ENCODE measurements at regions not wholly inside any gene's neighbourhood (a gene's known extent, or its start where the extent isn't known, plus 50 kb on each side); places are given as distances from the start of the nearest gene placed in this dataset.

GRCh38 chr1:115218699-115219098, 119.3 kb downstream of the NGF start:
- no peak overlapping the region for H3K27ac ChIP-seq
- H3K27me3 ChIP-seq (ENCODE audit: insufficient read depth, low read depth, severe bottlenecking), result no peaks in the 10 kb centered on the region
- no peaks in the 10 kb centered on the region for H3K36me3 ChIP-seq
- no peak for TF ChIP-seq CTCF (IDR thresholded peaks at IDR 0.05; ENCODE audit: low read depth, low read length)
- no peaks in the 10 kb centered on the region for H3K9me3 ChIP-seq (ENCODE audit: severe bottlenecking)
- no peak for DNase-seq
- no peak overlapping the region for H3K4me3 ChIP-seq (ENCODE audit: low read depth, low read length)

- TF ChIP-seq CTCF (IDR thresholded peaks at IDR 0.05; ENCODE audit: low read depth, low read length), result no peak
- H3K36me3 ChIP-seq, result no peaks in the 10 kb centered on the region
- no peak overlapping the region for H3K4me3 ChIP-seq (ENCODE audit: low read depth, low read length)
- no peak for DNase-seq
- no peaks in the 10 kb centered on the region for H3K9me3 ChIP-seq (ENCODE audit: severe bottlenecking)
- no peaks in the 10 kb centered on the region for H3K27me3 ChIP-seq (ENCODE audit: insufficient read depth, low read depth, severe bottlenecking)
- no peak overlapping the region for H3K27ac ChIP-seq
These were observed 120.0 kb downstream of the NGF start for GRCh38 chr1:115218034-115218405.

- no peak for TF ChIP-seq CTCF (IDR thresholded peaks at IDR 0.05; ENCODE audit: low read depth, low read length)
- no peaks in the 10 kb centered on the region for H3K9me3 ChIP-seq (ENCODE audit: severe bottlenecking)
- H3K27me3 ChIP-seq (ENCODE audit: insufficient read depth, low read depth, severe bottlenecking), result no peaks in the 10 kb centered on the region
- DNase-seq, result no peak
- H3K27ac ChIP-seq, result no peak overlapping the region
- no peak overlapping the region for H3K4me3 ChIP-seq (ENCODE audit: low read depth, low read length)
- no peaks in the 10 kb centered on the region for H3K36me3 ChIP-seq
These were observed 120.7 kb downstream of the NGF start for GRCh38 chr1:115217150-115218033.

GRCh38 chr1:115215703-115216521, 122.1 kb downstream of the NGF start:
- no peak for TF ChIP-seq CTCF (IDR thresholded peaks at IDR 0.05; ENCODE audit: low read depth, low read length)
- no peak overlapping the region for H3K27ac ChIP-seq
- no peak for DNase-seq
- H3K9me3 ChIP-seq (ENCODE audit: severe bottlenecking), result no peaks in the 10 kb centered on the region
- H3K4me3 ChIP-seq (ENCODE audit: low read depth, low read length), result no peak overlapping the region
- H3K27me3 ChIP-seq (ENCODE audit: insufficient read depth, low read depth, severe bottlenecking), result no peaks in the 10 kb centered on the region
- no peaks in the 10 kb centered on the region for H3K36me3 ChIP-seq

GRCh38 chr1:115215110-115215509, 122.9 kb downstream of the NGF start:
- Histone ChIP-seq H3K27ac (no peak overlapping the region), H3K36me3 (no peaks in the 10 kb centered on the region), H3K4me3 (ENCODE audit: low read depth, low read length) (no peak overlapping the region), H3K9me3 (ENCODE audit: severe bottlenecking) (no peaks in the 10 kb centered on the region), H3K27me3 (ENCODE audit: insufficient read depth, low read depth, severe bottlenecking) (no peaks in the 10 kb centered on the region)
- TF ChIP-seq CTCF (IDR thresholded peaks at IDR 0.05; ENCODE audit: low read depth, low read length), result no peak
- no peak for DNase-seq

All from WERI-Rb-1 (cell line).